H1 (cell line): ENCODE measurements at regions not wholly inside any gene's neighbourhood (a gene's known extent, or its start where the extent isn't known, plus 50 kb on each side); places are given as distances from the start of the nearest gene placed in this dataset.

Experiments used
- CTCF ChIA-PET: fragments of 300-600 bp; sonication (Branson Sonifier 250); formaldehyde crosslinking; loops from one replicate; lab custom pipeline; 2021; ENCODE audit not compliant: partially characterized antibody; lab: Charles Lee
- POLR2A ChIA-PET: fragments of 300-600 bp; sonication (Branson Sonifier 250); formaldehyde crosslinking; loops from one replicate; lab custom pipeline; 2021; ENCODE audit warnings: inconsistent platforms; ENCODE audit not compliant: partially characterized antibody; lab: Charles Lee
- DNase-seq, 2 experiments: peaks; one replicate each; pipeline versions ENCODE4 v3.0.0 to v3.0.0-alpha.2; 2010 to 2022; ENCODE audit warnings: low spot score in 2 of 2, low read depth in 1 of 2, mixed read lengths in 1 of 2
- FAIRE-seq: peaks from 2 replicates; lab custom pipeline; 2011; peaks lifted over from hg19 to GRCh38; lab: Jason Lieb, UNC
- H2AFZ ChIP-seq: 2 replicates; pipeline ENCODE4 v1.8.1; 2012; ENCODE audit warnings: low read length, inconsistent platforms
- H2AK5ac ChIP-seq: 2 replicates; pipeline ENCODE4 v1.6.1; 2013; ENCODE audit warnings: low read depth, low read length
- H2BK120ac ChIP-seq: replicated peaks from 2 replicates; pipeline ENCODE3; 2013; ENCODE audit warnings: low read depth, low read length, inconsistent platforms
- H2BK12ac ChIP-seq: 2 replicates; pipeline ENCODE4 v1.6.1; 2013; ENCODE audit warnings: low read depth, low read length
- H2BK15ac ChIP-seq: 2 replicates; pipeline ENCODE4 v1.6.1; 2013; ENCODE audit warnings: low read length
- H2BK20ac ChIP-seq: 2 replicates; pipeline ENCODE4 v1.6.1; 2013; ENCODE audit warnings: low read length
- H2BK5ac ChIP-seq: 2 replicates; pipeline ENCODE4 v1.6.1; 2013; ENCODE audit warnings: low read depth, low read length
- H3K14ac ChIP-seq: 2 replicates; pipeline ENCODE4 v1.6.1; 2013; ENCODE audit warnings: inconsistent platforms; ENCODE audit not compliant: insufficient read length
- H3K18ac ChIP-seq: 2 replicates; pipeline ENCODE4 v1.6.1; 2013; ENCODE audit warnings: low read length; ENCODE audit errors: extremely low read depth
- H3K23ac ChIP-seq: 2 replicates; pipeline ENCODE4 v1.6.1; 2013; ENCODE audit warnings: inconsistent platforms; ENCODE audit not compliant: insufficient read length
- H3K23me2 ChIP-seq: 2 replicates; pipeline ENCODE4 v1.6.1; 2013; ENCODE audit warnings: low read depth, low read length
- H3K27ac ChIP-seq: 2 replicates; pipeline ENCODE4 v1.6.1; 2011; ENCODE audit warnings: low read depth, low read length, inconsistent platforms
- H3K27me3 ChIP-seq, 4 experiments: replicated peaks in 1 of 4; 1 replicate in 1 of 4; 2 replicates in 3 of 4; pipeline versions ENCODE4 v1.6.1 to v1.8.1; 2011 to 2013; ENCODE audit warnings: low read length in 3 of 4, mild to moderate bottlenecking in 3 of 4, inconsistent platforms in 2 of 4, mixed read lengths in 2 of 4, moderate library complexity in 1 of 4; ENCODE audit not compliant: control insufficient read depth in 3 of 4, insufficient read depth in 3 of 4; ENCODE audit errors: extremely low read depth in 1 of 4
- H3K36me3 ChIP-seq, 4 experiments: 2 replicates each; pipeline versions ENCODE4 v1.6.1 to v1.8.1; 2011 to 2013; ENCODE audit warnings: mild to moderate bottlenecking in 4 of 4, low read length in 3 of 4, moderate library complexity in 2 of 4, control low read depth in 1 of 4, inconsistent platforms in 1 of 4; ENCODE audit not compliant: insufficient read depth in 4 of 4, control insufficient read depth in 2 of 4
- H3K4ac ChIP-seq: replicated peaks from 2 replicates; pipeline ENCODE3; 2013; ENCODE audit warnings: low read length, low read depth, mixed read lengths, inconsistent platforms; ENCODE audit not compliant: insufficient read length
- H3K4me1 ChIP-seq, 4 experiments: replicated peaks in 1 of 4; 1 replicate in 1 of 4; 2 replicates in 3 of 4; pipeline versions ENCODE4 v1.6.1 to v1.8.1; 2011 to 2013; ENCODE audit warnings: low read length in 3 of 4, inconsistent platforms in 2 of 4, mixed read lengths in 1 of 4; ENCODE audit not compliant: insufficient read depth in 4 of 4, control insufficient read depth in 3 of 4
- H3K4me2 ChIP-seq, 2 experiments: 2 replicates each; pipeline versions ENCODE4 v1.6.1 to v1.8.1; 2011 to 2013; ENCODE audit warnings: low read depth in 2 of 2, low read length in 2 of 2, control low read depth in 1 of 2, inconsistent platforms in 1 of 2, mild to moderate bottlenecking in 1 of 2; ENCODE audit not compliant: insufficient read depth in 1 of 2
- H3K4me3 ChIP-seq, 4 experiments: fragments of 200-600, 300-600 bp in 1 of 4; sonication (generic), shearing (Covaris generic), sonication (Bioruptor Twin) in 1 of 4; 2 replicates each; pipeline versions ENCODE4 v1.5.1 to v1.8.1; 2011 to 2016; ENCODE audit warnings: low read length in 4 of 4, low read depth in 3 of 4, control low read depth in 2 of 4, inconsistent platforms in 2 of 4, mild to moderate bottlenecking in 2 of 4, mixed read lengths in 1 of 4, moderate library complexity in 1 of 4; ENCODE audit not compliant: insufficient read depth in 2 of 4; ENCODE audit errors: extremely low read depth in 1 of 4
- H3K56ac ChIP-seq: replicated peaks from 2 replicates; pipeline ENCODE3; 2013; ENCODE audit warnings: low read depth, mild to moderate bottlenecking, mixed read lengths, low read length, inconsistent platforms; ENCODE audit not compliant: insufficient read length
- H3K79me1 ChIP-seq: 2 replicates; pipeline ENCODE4 v1.6.1; 2013; ENCODE audit warnings: low read depth, low read length, control low read depth
- H3K79me2 ChIP-seq, 2 experiments: 2 replicates each; pipeline versions ENCODE4 v1.6.1 to v1.8.1; 2012 to 2013; ENCODE audit warnings: low read length in 2 of 2, mild to moderate bottlenecking in 2 of 2, inconsistent platforms in 1 of 2; ENCODE audit not compliant: insufficient read depth in 2 of 2, control insufficient read depth in 1 of 2
- H3K9ac ChIP-seq, 4 experiments: replicated peaks in 1 of 4; 1 replicate in 1 of 4; 2 replicates in 3 of 4; pipeline versions ENCODE4 v1.6.1 to v1.8.1; 2011 to 2013; ENCODE audit warnings: low read depth in 3 of 4, low read length in 3 of 4, control low read depth in 2 of 4, mild to moderate bottlenecking in 2 of 4, moderate library complexity in 2 of 4, inconsistent platforms in 1 of 4; ENCODE audit errors: extremely low read depth in 1 of 4
- H3K9me3 ChIP-seq, 2 experiments: 2 replicates each; pipeline versions ENCODE4 v1.6.1 to v1.8.1; 2012 to 2013; ENCODE audit warnings: mild to moderate bottlenecking in 2 of 2, moderate library complexity in 2 of 2, control low read depth in 1 of 2, inconsistent platforms in 1 of 2, low read depth in 1 of 2, low read length in 1 of 2, mixed read lengths in 1 of 2; ENCODE audit not compliant: insufficient read depth in 2 of 2
- H4K20me1 ChIP-seq, 2 experiments: replicated peaks in 1 of 2; 2 replicates each; pipeline versions ENCODE3 to v1.8.1; 2011 to 2013; ENCODE audit warnings: inconsistent platforms in 2 of 2, low read length in 2 of 2, mild to moderate bottlenecking in 1 of 2; ENCODE audit not compliant: insufficient read depth in 2 of 2, control insufficient read depth in 1 of 2
- H4K5ac ChIP-seq: 2 replicates; pipeline ENCODE4 v1.6.1; 2013; ENCODE audit warnings: low read length, low read depth, mixed read lengths, inconsistent platforms; ENCODE audit not compliant: insufficient read length
- H4K8ac ChIP-seq: 2 replicates; pipeline ENCODE4 v1.8.0; 2013; ENCODE audit warnings: mild to moderate bottlenecking, moderate library complexity, low read length, inconsistent platforms; ENCODE audit not compliant: insufficient read depth; ENCODE audit errors: extremely low read depth
- H4K91ac ChIP-seq: replicated peaks from 2 replicates; pipeline ENCODE3; 2013; ENCODE audit warnings: low read length, mixed read lengths, inconsistent platforms; ENCODE audit not compliant: insufficient read length
- BRCA1 ChIP-seq: IDR thresholded peaks from 2 replicates; pipeline ENCODE4 v1.6.1; 2012; ENCODE audit warnings: low read depth, low read length, improper control_type of control experiment
- FOSL1 ChIP-seq: IDR thresholded peaks from 2 replicates; pipeline ENCODE4 v1.6.1; 2011; ENCODE audit warnings: mild to moderate bottlenecking, low read depth, low read length, moderate library complexity; ENCODE audit not compliant: insufficient read depth
- GABPA ChIP-seq: IDR thresholded peaks from 2 replicates; pipeline ENCODE4 v1.6.1; 2011; ENCODE audit warnings: mild to moderate bottlenecking, low read length, moderate library complexity, borderline replicate concordance; ENCODE audit not compliant: insufficient read depth
- HDAC6 ChIP-seq: IDR thresholded peaks from one replicate; pipeline ENCODE4 v1.7.1; 2012; ENCODE audit warnings: low read depth, mild to moderate bottlenecking, inconsistent platforms, low read length, moderate library complexity
- KDM1A ChIP-seq: fragments of 200-600, 300-600 bp; sonication (generic); IDR thresholded peaks from 2 replicates; pipeline ENCODE4 v1.7.1; 2016; ENCODE audit warnings: mild to moderate bottlenecking, low read length, borderline replicate concordance
- NANOG ChIP-seq: IDR thresholded peaks from 2 replicates; pipeline ENCODE4 v1.6.1; 2011; ENCODE audit warnings: low read length, low read depth, mild to moderate bottlenecking, inconsistent platforms; ENCODE audit not compliant: insufficient read depth, poor library complexity, severe bottlenecking
- NRF1 ChIP-seq: IDR thresholded peaks from 2 replicates; pipeline ENCODE4 v1.6.1; 2011; ENCODE audit warnings: mild to moderate bottlenecking, low read depth, low read length, improper control_type of control experiment
- POLR2AphosphoS5 ChIP-seq: IDR thresholded peaks from 2 replicates; pipeline ENCODE4 v1.6.1; 2011; ENCODE audit warnings: low read depth, low read length
- RFX5 ChIP-seq: IDR thresholded peaks from 2 replicates; pipeline ENCODE4 v1.6.1; 2011; ENCODE audit warnings: low read depth, low read length, improper control_type of control experiment, borderline replicate concordance
- RNF2 ChIP-seq: fragments of 200-900, 300-1000 bp; sonication (generic); IDR thresholded peaks from 2 replicates; pipeline ENCODE4 v1.7.1; 2016; ENCODE audit warnings: borderline replicate concordance, low read depth, mild to moderate bottlenecking, antibody characterized with exemption, low read length; ENCODE audit not compliant: poor library complexity, severe bottlenecking; ENCODE audit errors: missing control alignments
- TBP ChIP-seq: IDR thresholded peaks from 2 replicates; pipeline ENCODE4 v1.6.1; 2011; ENCODE audit warnings: low read depth, low read length, improper control_type of control experiment
- USF2 ChIP-seq: IDR thresholded peaks from 2 replicates; pipeline ENCODE4 v1.6.1; 2011; ENCODE audit warnings: low read length, improper control_type of control experiment

DNA sequence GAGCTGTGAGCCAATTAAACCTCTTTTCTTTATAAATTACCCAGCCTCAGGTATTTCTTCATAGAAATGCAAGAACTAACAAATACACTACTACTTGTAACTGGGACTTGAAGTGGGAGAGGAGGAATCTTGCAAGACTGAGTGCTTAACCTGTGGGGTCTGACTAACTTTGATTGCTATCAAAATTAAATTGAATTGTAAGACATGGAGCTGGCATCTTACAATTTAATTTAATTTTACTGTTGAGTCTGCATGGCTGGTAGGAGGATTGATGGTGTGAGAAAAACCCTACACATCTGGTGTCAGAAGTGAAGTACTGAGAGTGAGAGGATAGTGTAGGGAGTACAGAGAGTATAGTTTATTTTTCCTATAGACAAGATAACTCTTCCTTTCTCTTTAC, 1259.9 kb downstream of the CDH12 start:
- Histone ChIP-seq H2AK5ac (no peak overlapping the region), H2BK20ac (no peak overlapping the region), H3K79me1 (no peaks in the 10 kb centered on the region), H3K79me2 (no peaks in the 10 kb centered on the region), H2BK15ac (no peak overlapping the region), H2BK12ac (no peak overlapping the region), H2BK120ac (no peak overlapping the region), H3K9me3 (peaks cover 0 to 4% of the 10 kb centered on the region in 2 experiments; a peak in 1 of 4 replicates), H3K23ac (no peak overlapping the region), H3K4me2 (no peak overlapping the region), H3K23me2 (no peaks in the 10 kb centered on the region), H3K56ac (no peak overlapping the region), H4K91ac (no peak overlapping the region), H4K5ac (no peak overlapping the region), H3K14ac (no peak overlapping the region), H2AFZ (no peak overlapping the region), H3K27me3 (no peaks in the 10 kb centered on the region), H4K20me1 (no peaks in the 10 kb centered on the region), H3K36me3 (no peaks in the 10 kb centered on the region), H3K4ac (no peak overlapping the region), H3K18ac (no peak overlapping the region), H3K4me1 (peaks cover 0 to 3% (median 0%) of the 10 kb centered on the region in 4 experiments; a peak in 1 of 7 replicates), H3K27ac (no peak overlapping the region), H2BK5ac (no peak overlapping the region), H3K9ac (no peak overlapping the region), H3K4me3 (no peak overlapping the region), H4K8ac (no peak overlapping the region)
- TF ChIP-seq KDM1A (no peak), RFX5 (no peak), HDAC6 (no peak), POLR2AphosphoS5 (no peak), NANOG (no peak), RNF2 (no peak), GABPA (no peak), BRCA1 (no peak), FOSL1 (no peak), USF2 (no peak), TBP (no peak), NRF1 (no peak)
- no peak for DNase-seq
- ChIA-PET CTCF (no interaction called here), POLR2A (no interaction called here)
- FAIRE-seq, result no peak
